H7 (cell line): ENCODE measurements at regions not wholly inside any gene's neighbourhood (a gene's known extent, or its start where the extent isn't known, plus 50 kb on each side); places are given as distances from the start of the nearest gene placed in this dataset.

Experiments
- DNase-seq: peaks from one replicate; pipeline ENCODE4 v3.0.0; 2012
- H3K27me3 ChIP-seq: 2 replicates; pipeline ENCODE4 v1.6.0; 2011; ENCODE audit warnings: mild to moderate bottlenecking, low read length; ENCODE audit not compliant: control insufficient read depth, insufficient read depth
- H3K36me3 ChIP-seq: replicated peaks from 2 replicates; pipeline ENCODE4 v1.5.1; 2011; ENCODE audit warnings: low read length; ENCODE audit not compliant: control insufficient read depth, insufficient read depth
- H3K4me3 ChIP-seq: 2 replicates; pipeline ENCODE4 v1.5.1; 2011; ENCODE audit warnings: low read depth, mild to moderate bottlenecking, control low read depth, low read length, moderate library complexity; ENCODE audit not compliant: insufficient read depth

GRCh38 chr11:30717641-30718040 is 131.5 kb upstream of the MPPED2 start:
- no peak for DNase-seq
- no peaks in the 10 kb centered on the region for H3K36me3 ChIP-seq
- no peaks in the 10 kb centered on the region for H3K27me3 ChIP-seq
- H3K4me3 ChIP-seq: no peak overlapping the region

DNA sequence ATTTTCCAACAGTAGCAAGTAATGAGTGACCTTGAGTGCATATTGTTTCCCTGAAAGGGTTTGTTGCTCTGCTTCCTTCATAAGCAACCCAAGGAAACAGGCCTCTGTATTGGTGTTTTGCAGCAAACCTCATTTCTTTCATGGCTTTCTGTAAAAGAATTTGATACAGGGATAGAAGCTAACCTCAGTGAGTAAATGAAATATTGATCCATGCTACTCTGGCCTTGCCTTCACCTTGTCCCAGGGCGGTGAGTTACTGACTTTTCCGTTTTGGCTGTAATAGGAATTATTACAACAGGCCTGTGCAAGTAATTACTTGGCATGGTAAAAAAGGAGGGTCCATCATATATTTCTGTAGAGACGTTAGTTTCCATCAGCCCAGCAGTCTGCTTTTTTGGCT is 130.9 kb upstream of the MPPED2 start:
- Histone ChIP-seq H3K36me3 (no peaks in the 10 kb centered on the region), H3K27me3 (no peaks in the 10 kb centered on the region), H3K4me3 (no peak overlapping the region)
- no peak for DNase-seq

DNA sequence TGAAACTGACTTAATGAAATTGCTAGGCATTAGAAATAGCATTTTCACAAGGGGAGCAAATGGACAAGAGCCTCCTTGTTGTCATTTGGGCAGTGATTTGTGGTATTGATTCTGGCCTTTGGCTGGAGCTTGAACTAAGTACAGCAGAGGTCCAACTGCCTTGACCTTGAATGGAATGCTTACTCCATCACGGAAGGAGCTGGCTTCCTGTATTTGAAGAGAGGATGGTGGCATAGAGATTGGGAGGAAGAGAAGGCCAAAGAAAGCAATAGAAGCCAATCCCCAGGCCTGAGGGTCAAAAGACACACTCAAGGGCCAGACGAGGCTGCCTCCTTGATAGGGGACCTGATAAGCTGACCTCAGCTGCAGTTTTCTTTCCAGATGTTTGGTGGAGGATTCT is 126.6 kb upstream of the MPPED2 start:
- no peak for DNase-seq
- Histone ChIP-seq H3K27me3 (no peaks in the 10 kb centered on the region), H3K36me3 (no peaks in the 10 kb centered on the region), H3K4me3 (no peak overlapping the region)

DNA sequence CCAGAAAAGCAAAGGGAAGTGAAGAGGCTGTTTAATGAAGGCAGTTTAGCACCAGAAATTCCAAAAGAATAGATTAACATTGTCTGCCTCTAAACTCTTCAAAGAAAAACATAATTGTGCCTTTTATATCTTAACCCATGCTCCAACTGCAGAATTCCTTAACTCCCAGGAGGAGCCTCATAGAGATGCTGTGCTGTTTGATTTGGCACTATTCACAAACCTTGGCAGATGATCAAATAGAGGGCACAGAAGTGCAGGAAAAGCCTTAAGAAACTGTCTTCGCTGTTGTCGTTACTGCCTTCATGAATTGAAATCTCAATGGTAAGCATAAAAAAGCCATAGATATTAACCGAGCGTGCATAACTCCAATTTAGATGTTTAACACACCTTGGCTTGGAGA is 124.1 kb upstream of the MPPED2 start:
- H3K4me3 ChIP-seq: no peak overlapping the region
- no peaks in the 10 kb centered on the region for H3K36me3 ChIP-seq
- no peak for DNase-seq
- H3K27me3 ChIP-seq: no peaks in the 10 kb centered on the region

GRCh38 chr11:30707110-30707509 is 121.0 kb upstream of the MPPED2 start:
- Histone ChIP-seq H3K36me3 (no peaks in the 10 kb centered on the region), H3K4me3 (no peak overlapping the region)
- DNase-seq: no peak

DNA sequence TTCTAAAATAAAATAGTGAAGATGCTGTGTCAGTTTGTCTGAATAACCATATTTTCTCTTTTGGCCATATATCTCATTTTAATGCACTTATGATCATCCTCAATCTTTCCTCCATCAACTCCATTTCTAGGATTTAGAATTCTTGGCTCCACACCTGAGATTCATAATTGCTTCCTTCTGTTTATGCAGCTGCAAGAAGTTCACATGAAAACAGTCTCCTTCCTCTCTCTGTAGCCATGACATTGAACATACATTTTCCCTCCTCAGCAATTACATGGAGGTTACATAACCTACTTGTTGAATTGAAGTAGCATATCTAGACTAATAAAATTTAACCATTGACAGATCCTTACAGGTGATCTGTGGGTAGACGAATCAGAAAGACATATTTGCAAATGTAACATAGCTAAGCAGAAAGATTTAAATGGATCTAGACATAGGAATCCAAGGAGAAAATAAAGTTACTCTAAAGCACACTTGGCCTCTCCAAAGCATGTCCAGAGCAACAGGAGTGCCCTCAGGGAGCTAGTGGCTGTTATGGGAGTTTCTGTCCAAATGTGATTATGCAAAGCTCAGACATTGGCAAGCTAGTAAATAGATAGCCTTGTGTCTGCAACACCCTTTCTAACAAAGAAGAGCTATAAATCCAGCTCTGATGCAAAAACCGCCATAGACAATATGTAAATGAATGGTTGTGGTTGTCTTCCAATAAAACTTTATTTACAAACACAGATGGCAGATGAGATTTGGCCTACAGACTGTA is 119.9 kb upstream of the MPPED2 start:
- Histone ChIP-seq H3K27me3 (no peaks in the 10 kb centered on the region), H3K36me3 (no peaks in the 10 kb centered on the region), H3K4me3 (no peak overlapping the region)
- DNase-seq: no peak

More at GRCh38 chr11:30707110-30707509, 121.0 kb upstream of the MPPED2 start:
- no peaks in the 10 kb centered on the region for H3K27me3 ChIP-seq

- DNase-seq: no peak
- Histone ChIP-seq H3K4me3 (no peak overlapping the region), H3K27me3 (no peaks in the 10 kb centered on the region), H3K36me3 (no peaks in the 10 kb centered on the region)
Measured at GRCh38 chr11:30698425-30698824, 112.3 kb upstream of the MPPED2 start.

GRCh38 chr11:30697032-30697431 is 110.9 kb upstream of the MPPED2 start:
- DNase-seq: no peak
- Histone ChIP-seq H3K36me3 (no peaks in the 10 kb centered on the region), H3K27me3 (no peaks in the 10 kb centered on the region), H3K4me3 (no peak overlapping the region)

GRCh38 chr11:30684772-30685171 is 98.6 kb upstream of the MPPED2 start:
- no peak overlapping the region for H3K4me3 ChIP-seq
- no peaks in the 10 kb centered on the region for H3K36me3 ChIP-seq
- no peaks in the 10 kb centered on the region for H3K27me3 ChIP-seq
- DNase-seq: no peak

DNA sequence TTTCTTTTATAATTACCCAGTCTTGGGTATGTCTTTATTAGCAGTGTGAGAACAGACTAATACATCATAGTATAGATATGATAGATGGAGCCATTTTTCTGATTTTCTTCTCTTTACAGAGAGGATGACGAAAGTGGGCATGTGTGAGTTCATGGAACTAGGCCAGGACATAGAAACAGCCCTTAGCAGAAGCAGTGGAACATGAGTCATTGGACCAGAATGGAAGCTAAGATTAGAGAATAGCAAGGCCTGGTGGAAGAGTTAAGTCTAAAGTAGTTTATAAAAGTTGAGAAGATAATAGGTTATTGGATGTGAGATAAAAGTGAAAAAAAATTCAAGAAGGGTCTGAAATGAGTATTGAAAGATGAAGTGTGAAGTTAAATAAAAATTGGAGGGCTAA is 97.0 kb upstream of the MPPED2 start:
- no peak overlapping the region for H3K4me3 ChIP-seq
- no peak for DNase-seq
- no peaks in the 10 kb centered on the region for H3K27me3 ChIP-seq
- H3K36me3 ChIP-seq: no peaks in the 10 kb centered on the region

DNA sequence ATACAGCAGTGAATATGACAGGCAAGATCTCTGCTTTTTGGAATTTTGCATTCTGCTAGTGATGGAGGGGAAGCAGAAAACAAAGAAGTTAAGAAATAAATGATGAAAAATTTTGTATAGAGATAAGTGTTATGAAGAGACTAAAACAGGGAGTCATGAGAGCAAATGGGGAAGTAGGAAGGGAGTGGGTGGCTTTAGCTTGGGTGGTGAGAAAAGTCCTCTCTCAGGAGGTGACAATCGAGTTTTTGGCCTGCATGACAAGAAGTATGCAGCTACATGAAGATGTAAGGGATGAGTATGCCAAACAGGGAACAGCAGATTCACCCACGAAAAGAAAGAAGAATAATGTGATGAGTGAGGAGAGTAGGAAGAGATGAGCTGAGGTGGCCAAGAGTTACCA is 80.7 kb upstream of the MPPED2 start:
- H3K4me3 ChIP-seq: no peak overlapping the region
- H3K27me3 ChIP-seq: no peaks in the 10 kb centered on the region
- DNase-seq: no peak
- H3K36me3 ChIP-seq: no peaks in the 10 kb centered on the region

- H3K4me3 ChIP-seq: no peak overlapping the region
- no peaks in the 10 kb centered on the region for H3K27me3 ChIP-seq
- no peak for DNase-seq
- no peaks in the 10 kb centered on the region for H3K36me3 ChIP-seq
Measured at GRCh38 chr11:30665067-30665466, 78.9 kb upstream of the MPPED2 start.

GRCh38 chr11:30653606-30654005 is 67.5 kb upstream of the MPPED2 start:
- Histone ChIP-seq H3K27me3 (no peaks in the 10 kb centered on the region), H3K4me3 (no peak overlapping the region), H3K36me3 (no peaks in the 10 kb centered on the region)
- no peak for DNase-seq

DNA sequence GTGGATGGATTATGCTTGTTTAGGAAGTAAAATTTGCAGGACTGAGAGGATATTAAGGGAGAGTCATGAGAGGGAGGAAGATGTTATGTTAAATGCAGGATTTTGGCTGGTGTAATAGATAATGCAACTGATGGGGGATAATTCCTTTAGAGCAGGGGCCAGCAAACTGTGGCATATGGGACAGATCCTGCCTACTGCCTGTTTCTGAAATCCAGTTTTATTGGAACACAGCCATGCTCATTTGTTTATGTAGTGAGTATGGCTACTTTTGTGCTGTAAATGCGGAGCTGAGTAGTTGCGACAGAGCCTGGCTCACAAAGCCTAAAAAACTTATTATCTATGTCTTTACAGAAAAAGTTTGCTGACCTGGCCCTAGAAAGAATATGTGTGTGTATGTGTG is 66.6 kb upstream of the MPPED2 start:
- DNase-seq: no peak
- no peaks in the 10 kb centered on the region for H3K36me3 ChIP-seq
- no peak overlapping the region for H3K4me3 ChIP-seq
- no peaks in the 10 kb centered on the region for H3K27me3 ChIP-seq

GRCh38 chr11:30650266-30650665 is 64.1 kb upstream of the MPPED2 start:
- no peaks in the 10 kb centered on the region for H3K27me3 ChIP-seq
- no peak for DNase-seq
- no peak overlapping the region for H3K4me3 ChIP-seq
- no peaks in the 10 kb centered on the region for H3K36me3 ChIP-seq
